SK-N-SH treated with all-trans-retinoic acid at 6 μM for 48 hours (cell line): ENCODE measurements at regions not wholly inside any gene's neighbourhood (a gene's known extent, or its start where the extent isn't known, plus 50 kb on each side); places are given as distances from the start of the nearest gene placed in this dataset.

ENCODE experiments used
- CREB5 ChIP-seq: fragments of 250-450 bp; sonication (Bioruptor Pico); IDR thresholded peaks from 2 replicates; pipeline ENCODE4 v1.5.1; 2020; ENCODE audit warnings: low read depth, mild to moderate bottlenecking, moderate library complexity
- GLIS3 ChIP-seq: fragments of 250-450 bp; sonication (Bioruptor Pico); IDR thresholded peaks from 2 replicates; pipeline ENCODE4 v1.5.0; 2020; ENCODE audit warnings: mild to moderate bottlenecking, moderate library complexity
- ZNF70 ChIP-seq: fragments of 450-650 bp; formaldehyde crosslinking; IDR thresholded peaks from 2 replicates; pipeline ENCODE4 v1.5.0; 2020; ENCODE audit warnings: mild to moderate bottlenecking, moderate library complexity

GRCh38 chr2:8234253-8234652 lies 447.6 kb upstream of the ID2 start:
- no peak for TF ChIP-seq CREB5
- no peak for TF ChIP-seq ZNF70
- TF ChIP-seq GLIS3 (CRISPR knock-in tag): no peak
